Panc1 (cell line): ENCODE measurements at regions not wholly inside any gene's neighbourhood (a gene's known extent, or its start where the extent isn't known, plus 50 kb on each side); places are given as distances from the start of the nearest gene placed in this dataset.

Experiments used
- POLR2AphosphoS5 ChIP-seq: IDR thresholded peaks from 2 replicates; pipeline ENCODE4 v1.6.1; 2012; ENCODE audit warnings: mild to moderate bottlenecking, low read depth, low read length, moderate library complexity
- REST ChIP-seq, 2 experiments: IDR thresholded peaks; 2 replicates each; pipeline ENCODE4 v1.6.1; 2011 to 2012; ENCODE audit warnings: low read depth in 2 of 2, control low read depth in 1 of 2, low read length in 1 of 2, mild to moderate bottlenecking in 1 of 2, moderate library complexity in 1 of 2; ENCODE audit not compliant: insufficient read depth in 1 of 2
- SIN3A ChIP-seq: IDR thresholded peaks from 2 replicates; pipeline ENCODE4 v1.6.1; 2012; ENCODE audit warnings: low read depth, mild to moderate bottlenecking, low read length, moderate library complexity, borderline replicate concordance; ENCODE audit not compliant: insufficient read depth
- TCF7L2 ChIP-seq: IDR thresholded peaks from 2 replicates; pipeline ENCODE4 v1.6.1; 2011; ENCODE audit warnings: mild to moderate bottlenecking, low read depth, low read length, inconsistent platforms
- TF ChIP-seq, protein P1 (sequence below): fragments of 450-650 bp; IDR thresholded peaks from 2 replicates; pipeline ENCODE4 v1.5.1; 2017; ENCODE audit warnings: mild to moderate bottlenecking

DNA sequence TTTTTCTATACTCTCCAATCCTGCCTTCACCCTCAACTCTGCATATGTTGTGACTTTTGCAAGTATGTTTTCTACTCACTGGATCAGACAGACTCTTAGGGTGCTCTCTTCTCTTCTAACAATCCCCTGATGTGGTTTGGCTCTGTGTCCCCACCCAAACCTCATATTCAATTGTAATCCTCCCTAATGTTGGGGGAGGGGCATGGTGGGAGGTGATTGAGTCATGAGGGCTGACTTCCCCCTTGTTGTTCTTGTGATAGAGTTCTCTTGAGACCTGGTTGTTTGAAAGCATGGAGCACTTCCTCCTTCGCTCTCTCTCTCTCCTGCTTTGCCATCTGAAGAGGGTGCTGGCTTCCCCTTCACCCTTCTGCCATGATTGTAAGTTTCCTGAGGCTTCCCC lies 148.9 kb upstream of the IGSF21 start:
- TF ChIP-seq, protein P1, sequence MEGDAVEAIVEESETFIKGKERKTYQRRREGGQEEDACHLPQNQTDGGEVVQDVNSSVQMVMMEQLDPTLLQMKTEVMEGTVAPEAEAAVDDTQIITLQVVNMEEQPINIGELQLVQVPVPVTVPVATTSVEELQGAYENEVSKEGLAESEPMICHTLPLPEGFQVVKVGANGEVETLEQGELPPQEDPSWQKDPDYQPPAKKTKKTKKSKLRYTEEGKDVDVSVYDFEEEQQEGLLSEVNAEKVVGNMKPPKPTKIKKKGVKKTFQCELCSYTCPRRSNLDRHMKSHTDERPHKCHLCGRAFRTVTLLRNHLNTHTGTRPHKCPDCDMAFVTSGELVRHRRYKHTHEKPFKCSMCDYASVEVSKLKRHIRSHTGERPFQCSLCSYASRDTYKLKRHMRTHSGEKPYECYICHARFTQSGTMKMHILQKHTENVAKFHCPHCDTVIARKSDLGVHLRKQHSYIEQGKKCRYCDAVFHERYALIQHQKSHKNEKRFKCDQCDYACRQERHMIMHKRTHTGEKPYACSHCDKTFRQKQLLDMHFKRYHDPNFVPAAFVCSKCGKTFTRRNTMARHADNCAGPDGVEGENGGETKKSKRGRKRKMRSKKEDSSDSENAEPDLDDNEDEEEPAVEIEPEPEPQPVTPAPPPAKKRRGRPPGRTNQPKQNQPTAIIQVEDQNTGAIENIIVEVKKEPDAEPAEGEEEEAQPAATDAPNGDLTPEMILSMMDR, result no peak
- no peak for TF ChIP-seq REST (IDR thresholded peaks at IDR 0.05; ENCODE audit: insufficient read depth in 1 of 2, low read depth in 2 of 2, low read length in 1 of 2)
- no peak for TF ChIP-seq POLR2AphosphoS5
- TF ChIP-seq SIN3A, result no peak
- no peak for TF ChIP-seq TCF7L2
